ENCODE measurements at regions not wholly inside any gene's neighbourhood (a gene's known extent, or its start where the extent isn't known, plus 50 kb on each side); places are given as distances from the start of the nearest gene placed in this dataset.

- TF ChIP-seq EZH2 (IDR thresholded peaks at IDR 0.05; ENCODE audit: borderline replicate concordance, low read length) (no peak), CTCF (conservative IDR thresholded peaks at IDR 0.05 in 1 of 2, IDR thresholded peaks at IDR 0.05 in 1 of 2; ENCODE audit: extremely low read depth in 1 of 2, insufficient read depth in 1 of 2, low read depth in 1 of 2, low read length in 2 of 2) (no peak)
These were observed 235.6 kb upstream of the MYT1L start for GRCh38 chr2:2566396-2567323.

All from mammary epithelial cell (primary cell).